GM10248 (cell line): ENCODE measurements at regions not wholly inside any gene's neighbourhood (a gene's known extent, or its start where the extent isn't known, plus 50 kb on each side); places are given as distances from the start of the nearest gene placed in this dataset.

Experiments
- CTCF ChIA-PET: fragments of 300-600 bp; sonication (Branson Sonifier 250); formaldehyde crosslinking; extraction: SDS; loops from one replicate; lab custom pipeline; 2021; ENCODE audit warnings: antibody characterized with exemption; lab: Yijun Ruan, JAX
- POLR2A ChIA-PET: fragments of 350-650 bp; sonication (Branson Sonifier 250); formaldehyde crosslinking; extraction: SDS; loops from one replicate; lab custom pipeline; 2020; ENCODE audit warnings: antibody characterized with exemption; lab: Yijun Ruan, JAX
- DNase-seq: peaks from one replicate; pipeline ENCODE4 v3.0.0; 2012; ENCODE audit errors: extremely low spot score
- TF ChIP-seq, protein P1 (sequence below): IDR thresholded peaks from 2 replicates; pipeline ENCODE4 v1.5.1; 2012; ENCODE audit warnings: mild to moderate bottlenecking, low read depth; ENCODE audit errors: extremely low read depth, missing control alignments, control extremely low read depth

DNA sequence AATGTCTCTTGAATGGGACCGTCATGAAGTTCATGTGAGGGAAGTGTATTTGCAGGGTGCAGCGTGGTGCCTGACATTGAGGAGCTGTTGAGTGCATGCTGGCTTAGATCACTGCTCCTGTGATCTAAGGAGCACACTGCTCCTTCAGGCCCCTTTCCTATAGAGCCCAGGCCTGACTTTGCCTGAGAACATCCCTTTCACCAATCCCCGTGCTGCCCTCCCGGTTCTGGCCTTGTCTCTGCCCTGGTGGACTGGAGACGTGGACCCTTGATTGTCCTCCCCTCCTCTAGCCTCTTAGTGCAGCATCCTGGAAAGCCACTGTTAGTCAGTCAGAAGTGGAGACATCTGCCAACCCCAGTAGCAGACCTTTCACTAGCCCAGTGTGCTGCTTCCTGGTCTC, 323.6 kb upstream of the HS6ST1 start:
- ChIA-PET CTCF (no interaction called here), POLR2A (no interaction called here)
- TF ChIP-seq, protein P1, sequence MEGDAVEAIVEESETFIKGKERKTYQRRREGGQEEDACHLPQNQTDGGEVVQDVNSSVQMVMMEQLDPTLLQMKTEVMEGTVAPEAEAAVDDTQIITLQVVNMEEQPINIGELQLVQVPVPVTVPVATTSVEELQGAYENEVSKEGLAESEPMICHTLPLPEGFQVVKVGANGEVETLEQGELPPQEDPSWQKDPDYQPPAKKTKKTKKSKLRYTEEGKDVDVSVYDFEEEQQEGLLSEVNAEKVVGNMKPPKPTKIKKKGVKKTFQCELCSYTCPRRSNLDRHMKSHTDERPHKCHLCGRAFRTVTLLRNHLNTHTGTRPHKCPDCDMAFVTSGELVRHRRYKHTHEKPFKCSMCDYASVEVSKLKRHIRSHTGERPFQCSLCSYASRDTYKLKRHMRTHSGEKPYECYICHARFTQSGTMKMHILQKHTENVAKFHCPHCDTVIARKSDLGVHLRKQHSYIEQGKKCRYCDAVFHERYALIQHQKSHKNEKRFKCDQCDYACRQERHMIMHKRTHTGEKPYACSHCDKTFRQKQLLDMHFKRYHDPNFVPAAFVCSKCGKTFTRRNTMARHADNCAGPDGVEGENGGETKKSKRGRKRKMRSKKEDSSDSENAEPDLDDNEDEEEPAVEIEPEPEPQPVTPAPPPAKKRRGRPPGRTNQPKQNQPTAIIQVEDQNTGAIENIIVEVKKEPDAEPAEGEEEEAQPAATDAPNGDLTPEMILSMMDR, result no peak
- DNase-seq, result no peak

DNA sequence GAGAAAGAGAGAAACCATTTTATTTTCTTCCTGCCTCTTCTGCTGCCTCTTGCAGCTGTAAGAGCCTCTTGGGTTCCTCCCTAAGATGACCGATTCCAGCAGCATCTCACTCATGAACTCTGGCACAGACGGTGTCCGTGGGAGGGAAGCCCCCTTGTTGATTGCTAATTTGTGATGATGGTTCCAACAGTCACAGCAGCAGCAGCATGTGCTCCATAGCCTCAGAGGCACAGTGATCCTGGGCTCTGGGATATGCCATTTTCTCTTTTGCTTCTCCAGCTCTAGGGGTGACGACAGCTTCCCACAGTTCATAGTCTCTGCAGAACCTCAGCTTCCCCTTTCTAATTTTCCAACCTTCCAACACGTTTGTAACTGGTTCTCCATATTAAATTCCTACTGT, 324.2 kb upstream of the HS6ST1 start:
- POLR2A ChIA-PET, result no interaction called here
- DNase-seq, result no peak
- TF ChIP-seq, protein P1, result no peak
- CTCF ChIA-PET, result interaction anchor here (0.9 kb wide), 1 partner anchor 16 kb away, joined by 4 read pairs; no protein-coding TSS in a partner anchor

DNA sequence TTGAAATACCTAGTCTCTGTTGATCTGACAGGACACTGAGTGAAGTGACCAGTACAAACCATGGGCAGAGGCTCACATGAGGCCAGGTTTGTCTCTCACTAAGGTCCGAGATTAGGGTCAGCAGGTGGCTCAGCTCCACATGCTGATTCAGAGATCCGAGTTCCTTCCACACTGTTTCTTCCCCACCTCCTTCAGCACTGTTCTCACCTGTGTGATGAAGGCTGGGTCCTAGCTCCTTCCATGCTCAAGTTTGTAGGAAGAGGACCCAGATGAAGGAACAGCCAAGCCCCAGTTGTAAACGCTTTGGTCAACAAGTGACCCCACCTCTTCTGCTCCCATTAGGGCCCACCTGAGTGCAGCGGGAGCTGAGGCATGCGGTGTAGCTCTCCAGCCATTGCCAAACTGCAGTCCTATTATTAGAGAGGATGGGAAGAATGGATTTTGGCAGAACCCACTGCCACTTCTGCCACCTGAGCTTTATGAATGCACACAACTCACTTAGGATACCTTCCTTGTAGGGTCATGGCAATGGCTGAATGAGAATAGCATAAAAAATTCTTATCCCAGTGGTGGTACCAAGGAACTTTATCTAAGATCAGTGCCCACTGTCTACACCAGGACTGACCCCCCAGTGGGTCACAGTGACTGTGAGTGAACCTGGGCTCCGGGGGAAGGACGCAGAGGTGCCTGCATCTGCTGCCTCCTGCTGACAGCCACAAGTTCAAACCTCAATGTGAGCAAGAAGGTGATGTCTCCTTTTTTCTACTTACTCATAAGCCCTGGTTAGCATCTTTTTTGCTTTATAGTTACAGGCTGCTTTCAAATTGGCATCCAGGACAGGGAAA, 324.8 kb upstream of the HS6ST1 start:
- TF ChIP-seq, protein P1, result no peak
- no peak for DNase-seq
- ChIA-PET CTCF (interaction anchor here (0.9 kb wide), 1 partner anchor 16 kb away, joined by 4 read pairs; no protein-coding TSS in a partner anchor), POLR2A (no interaction called here)

DNA sequence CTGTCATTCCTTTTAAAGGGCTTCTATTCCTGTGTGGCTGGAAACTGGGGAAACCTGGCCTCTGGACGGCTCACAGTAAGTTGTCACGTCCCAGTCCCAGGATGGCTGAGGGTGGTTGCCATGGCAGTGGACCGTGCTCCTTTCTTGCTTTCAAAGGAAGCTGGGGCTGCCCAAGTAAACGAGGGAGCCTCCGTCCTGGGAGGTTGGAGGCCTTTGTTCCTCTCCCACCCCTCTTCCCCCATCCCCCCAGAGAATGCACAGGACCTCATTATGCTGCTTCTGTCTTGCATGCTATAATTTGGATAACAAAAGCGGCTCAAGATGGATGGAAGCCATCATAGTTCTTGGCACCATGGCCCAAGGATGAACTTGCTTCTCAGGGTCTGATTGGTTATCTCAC, 325.5 kb upstream of the HS6ST1 start:
- CTCF ChIA-PET, result no interaction called here
- TF ChIP-seq, protein P1, result no peak
- POLR2A ChIA-PET, result no interaction called here
- no peak for DNase-seq

DNA sequence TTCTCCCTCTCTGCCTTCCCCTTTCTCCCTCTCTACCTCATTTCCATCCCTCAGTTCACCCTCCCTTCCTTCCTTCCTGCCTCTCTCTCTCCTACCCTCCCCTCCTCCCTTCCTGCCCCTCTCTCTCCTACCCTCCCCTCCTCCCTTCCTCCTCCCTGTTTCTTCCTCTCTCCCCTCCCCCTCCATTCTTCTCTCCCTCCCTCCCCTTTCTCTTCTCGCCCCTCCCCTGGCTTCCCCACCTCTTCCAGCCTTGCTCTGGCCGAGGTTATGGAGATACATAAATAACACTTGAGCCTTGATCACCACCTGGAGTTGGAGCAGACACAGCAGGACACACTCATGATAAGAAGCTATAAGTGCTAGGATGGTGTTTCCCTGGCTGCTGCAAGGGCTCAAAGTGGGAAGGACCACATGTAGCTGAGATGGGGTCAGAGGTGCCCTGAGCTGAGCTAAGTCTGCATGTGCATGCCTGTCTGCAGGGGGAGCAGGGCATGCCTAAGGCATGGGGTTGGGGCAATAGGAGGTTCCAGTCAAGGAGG, 326.1 kb upstream of the HS6ST1 start:
- CTCF ChIA-PET, result no interaction called here

DNA sequence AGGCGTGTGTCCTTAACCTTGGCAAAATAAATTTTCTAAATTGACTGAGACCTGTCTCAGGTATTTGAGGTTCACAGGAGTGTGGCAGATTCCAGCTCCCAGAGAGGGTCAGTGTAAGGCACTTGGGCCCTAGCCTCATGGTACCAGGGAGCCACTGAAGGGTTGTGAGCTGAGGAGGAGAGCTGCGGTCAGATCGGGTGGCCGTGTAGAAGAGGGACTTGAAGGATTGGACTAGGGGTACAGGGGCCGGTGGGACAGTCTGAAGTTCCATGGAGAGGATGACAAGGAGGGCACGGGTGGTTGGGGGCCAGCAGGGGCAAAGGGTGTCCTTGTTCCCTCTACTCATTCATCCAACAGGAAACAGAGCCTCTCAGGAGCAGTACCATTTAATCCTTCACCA, 327.0 kb upstream of the HS6ST1 start:
- ChIA-PET CTCF (no interaction called here), POLR2A (no interaction called here)
- no peak for DNase-seq
- TF ChIP-seq, protein P1, result no peak

More for the DNA sequence above, 326.1 kb upstream of the HS6ST1 start:
- TF ChIP-seq, protein P1, result no peak
- DNase-seq, result no peak
- POLR2A ChIA-PET, result no interaction called here
